Jurkat, Clone E6-1 (cell line): ENCODE measurements at regions not wholly inside any gene's neighbourhood (a gene's known extent, or its start where the extent isn't known, plus 50 kb on each side); places are given as distances from the start of the nearest gene placed in this dataset.

Experiments used
- DNase-seq: peaks from one replicate; pipeline ENCODE4 v3.0.0-alpha.2; 2011; ENCODE audit warnings: low read depth, low spot score
- H3K4me3 ChIP-seq: 2 replicates; pipeline ENCODE4 v1.5.1; 2011; ENCODE audit warnings: mild to moderate bottlenecking, low read length, control low read depth, moderate library complexity

DNA sequence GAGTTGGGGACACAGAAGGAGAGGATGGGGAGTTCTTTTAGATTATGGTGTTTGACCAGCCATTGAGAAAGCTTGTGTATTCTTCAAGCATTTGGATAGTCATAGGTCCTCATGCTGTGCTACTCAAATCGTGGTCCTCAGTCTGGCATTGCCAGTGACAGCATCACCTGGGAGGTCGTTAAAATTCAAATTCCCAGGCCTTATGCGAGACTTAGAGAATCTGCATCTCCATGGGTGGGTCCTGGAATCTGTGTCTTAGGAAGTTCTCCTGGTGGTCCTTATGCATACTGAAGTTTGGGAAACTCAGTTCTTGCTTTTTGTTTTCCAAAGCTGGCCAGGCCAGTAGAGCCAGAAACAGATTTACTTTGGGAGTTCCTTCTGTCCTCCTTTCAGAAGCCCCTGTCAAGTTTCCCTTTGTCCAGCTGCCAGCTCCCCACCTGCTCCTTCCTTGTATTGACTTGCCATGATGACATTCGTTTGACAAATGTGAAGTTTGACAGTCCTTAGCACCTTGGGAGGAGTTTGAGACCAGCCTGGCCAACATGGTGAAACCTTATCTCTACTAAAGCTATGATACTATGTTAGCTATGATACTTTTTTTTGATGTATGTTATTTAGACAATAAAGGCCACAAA, 95.6 kb downstream of the PALM2AKAP2 start:
- no peak for DNase-seq

DNA sequence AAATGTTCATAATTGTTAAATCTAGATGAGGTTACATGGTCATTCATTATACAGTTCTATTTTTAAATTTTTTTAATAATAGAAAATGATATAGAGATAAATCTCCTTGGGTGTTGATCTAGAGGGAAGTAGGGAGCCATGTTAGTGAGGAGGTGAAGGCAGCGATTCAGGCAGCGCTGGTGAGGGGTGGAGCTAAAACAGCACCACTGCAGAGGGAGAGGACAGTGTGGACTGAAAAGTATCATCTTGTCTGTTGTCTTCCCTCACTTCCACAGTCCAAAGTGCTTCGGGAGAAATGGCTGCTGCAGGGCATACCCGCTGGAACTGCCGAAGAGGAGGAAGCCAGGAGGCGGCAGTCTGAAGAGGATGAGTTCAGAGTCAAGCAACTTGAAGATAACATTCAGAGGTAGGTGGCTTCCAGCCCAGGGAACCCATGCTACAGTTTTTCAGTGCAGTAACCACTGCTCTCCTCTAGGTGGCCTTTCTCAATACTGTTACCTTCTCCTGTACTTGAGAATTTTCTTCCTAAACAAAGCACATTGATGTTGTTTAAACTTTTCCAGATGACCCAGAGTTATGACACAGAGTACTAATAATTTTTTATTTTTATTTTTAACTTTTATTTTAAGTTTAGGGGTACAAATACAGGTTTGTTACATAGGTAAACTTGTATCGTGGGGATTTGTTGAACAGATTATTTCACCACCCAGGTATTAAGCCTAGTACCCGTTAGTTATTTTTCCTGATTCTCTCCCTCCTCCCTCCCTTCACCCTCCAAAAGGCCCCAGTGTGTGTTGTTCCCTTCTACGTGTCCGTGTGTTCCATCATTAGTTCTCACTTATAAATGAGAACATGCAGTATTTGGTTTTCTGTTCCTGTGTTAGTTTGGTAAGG, 100.5 kb downstream of the PALM2AKAP2 start:
- peak overlapping the region; percentile 36 for H3K4me3 ChIP-seq
- DNase-seq = peak; percentile 76

More for the DNA sequence above, 95.6 kb downstream of the PALM2AKAP2 start:
- no peak overlapping the region for H3K4me3 ChIP-seq

DNA sequence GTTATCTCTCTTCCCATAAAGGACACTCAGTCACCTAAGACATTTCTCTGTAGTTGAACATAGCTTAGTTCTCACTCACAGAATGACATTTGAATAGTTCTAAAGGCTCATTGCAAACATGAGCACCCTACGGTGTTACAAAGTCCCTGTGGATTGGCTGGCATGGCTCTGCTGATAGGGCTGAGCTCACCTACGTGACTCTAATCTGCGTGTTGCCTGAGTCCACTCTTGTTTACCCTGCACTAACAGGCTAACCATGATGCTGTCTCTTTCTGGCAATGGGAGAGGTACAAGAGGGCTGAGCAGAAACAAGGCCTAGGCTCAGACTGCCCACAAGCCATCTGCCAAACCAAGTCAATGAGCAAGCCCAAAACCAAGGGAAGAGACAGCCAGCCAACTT, 103.6 kb downstream of the PALM2AKAP2 start:
- H3K4me3 ChIP-seq = no peak overlapping the region
- no peak for DNase-seq

DNA sequence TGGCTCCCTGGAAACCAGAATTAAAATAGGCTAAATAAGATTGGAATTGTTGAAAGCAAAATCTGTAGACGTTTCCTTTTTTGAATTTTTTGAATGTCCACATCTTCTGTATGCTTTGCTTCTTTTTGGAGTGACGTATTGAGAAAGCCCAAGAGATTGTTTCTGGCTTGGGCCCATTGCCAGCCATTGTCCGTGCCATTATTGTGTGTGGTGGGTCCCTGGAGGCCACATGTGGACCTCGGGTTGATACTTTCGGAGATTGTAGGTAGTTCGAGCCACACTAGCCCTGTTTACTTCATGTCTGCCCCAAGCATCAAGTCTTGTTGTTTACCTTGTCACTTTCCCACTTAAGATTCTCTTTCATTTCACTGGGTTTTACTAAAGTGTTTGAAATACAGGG, 106.0 kb downstream of the PALM2AKAP2 start:
- no peak overlapping the region for H3K4me3 ChIP-seq
- DNase-seq = no peak

DNA sequence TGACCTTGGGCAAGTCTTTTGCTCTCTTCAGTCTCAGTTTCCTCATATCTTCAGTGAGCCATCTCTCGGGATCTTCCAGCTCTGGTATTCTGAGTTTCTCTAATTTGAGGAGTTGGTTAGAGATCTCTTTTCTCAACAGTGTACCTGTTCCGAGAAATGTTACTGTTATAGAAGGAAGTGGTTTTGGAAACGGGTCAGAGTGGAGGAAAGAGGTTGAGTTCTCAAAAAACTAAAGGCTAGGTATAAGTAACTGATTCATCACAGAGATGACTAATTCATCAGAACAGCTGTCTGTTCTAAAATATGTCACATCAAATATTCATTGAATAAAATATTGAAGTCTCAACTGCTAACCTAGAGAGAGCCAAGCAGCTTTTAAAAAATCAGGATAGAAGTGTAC, 106.6 kb downstream of the PALM2AKAP2 start:
- H3K4me3 ChIP-seq = no peak overlapping the region
- DNase-seq = peak; percentile 69

DNA sequence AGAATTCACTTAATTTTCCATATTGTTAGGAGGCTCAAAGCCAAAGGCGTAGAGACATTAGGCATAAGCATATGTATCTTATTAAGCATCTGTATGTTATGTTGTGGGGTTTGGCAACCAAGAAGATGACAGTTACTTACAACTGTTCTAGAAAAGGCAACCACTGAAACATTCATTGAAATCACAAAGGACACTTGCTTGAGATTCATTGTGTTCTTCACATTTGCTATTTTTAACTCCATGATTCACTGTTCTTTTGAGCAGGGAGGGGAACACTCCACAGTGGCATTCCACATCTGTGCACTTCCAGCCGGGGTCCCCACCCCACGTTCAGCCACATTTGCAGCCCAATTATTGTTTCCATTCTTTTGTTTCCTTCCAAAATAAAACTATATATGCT, 107.1 kb downstream of the PALM2AKAP2 start:
- DNase-seq = peak; percentile 28
- H3K4me3 ChIP-seq = no peak overlapping the region

DNA sequence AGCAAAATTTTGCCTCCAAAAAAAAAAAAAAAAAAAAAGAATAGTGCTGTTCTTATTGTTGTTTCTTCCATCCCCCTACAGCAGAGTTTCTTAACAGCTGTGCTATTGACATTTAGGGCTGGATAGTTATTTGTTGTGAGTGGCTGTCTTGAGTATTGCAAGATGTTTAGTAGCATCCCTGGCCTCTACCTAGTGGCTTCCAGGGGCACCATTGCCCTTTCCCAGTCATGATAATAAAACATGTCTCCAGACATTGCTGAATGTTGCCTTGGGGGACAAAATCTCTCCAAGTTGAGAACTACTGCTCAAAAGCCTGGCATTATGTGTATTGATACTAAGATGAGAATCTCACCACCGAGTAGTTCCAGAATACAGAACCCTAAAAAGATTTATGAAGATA, 108.7 kb downstream of the PALM2AKAP2 start:
- no peak overlapping the region for H3K4me3 ChIP-seq
- DNase-seq = no peak

DNA sequence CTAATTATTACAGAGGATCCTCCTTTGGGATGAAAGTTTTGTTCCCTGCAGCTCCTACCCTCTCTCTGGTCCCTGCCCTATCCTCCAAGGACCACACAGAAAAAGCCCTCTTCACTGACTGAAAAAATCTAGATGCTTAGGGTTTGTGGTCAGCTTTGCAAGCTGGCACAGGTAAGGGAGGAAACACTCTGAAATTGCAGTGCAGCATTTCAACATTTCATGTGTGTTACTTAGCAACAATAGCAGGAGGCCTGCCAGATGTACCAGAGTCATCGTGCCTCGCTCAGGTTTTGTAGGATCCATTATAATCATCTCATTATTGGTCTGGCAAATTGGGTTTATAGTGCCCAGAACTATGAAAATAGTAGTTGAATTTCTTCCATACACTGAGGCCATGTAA, 109.5 kb downstream of the PALM2AKAP2 start:
- H3K4me3 ChIP-seq = no peak overlapping the region
- peak; percentile 60 for DNase-seq

DNA sequence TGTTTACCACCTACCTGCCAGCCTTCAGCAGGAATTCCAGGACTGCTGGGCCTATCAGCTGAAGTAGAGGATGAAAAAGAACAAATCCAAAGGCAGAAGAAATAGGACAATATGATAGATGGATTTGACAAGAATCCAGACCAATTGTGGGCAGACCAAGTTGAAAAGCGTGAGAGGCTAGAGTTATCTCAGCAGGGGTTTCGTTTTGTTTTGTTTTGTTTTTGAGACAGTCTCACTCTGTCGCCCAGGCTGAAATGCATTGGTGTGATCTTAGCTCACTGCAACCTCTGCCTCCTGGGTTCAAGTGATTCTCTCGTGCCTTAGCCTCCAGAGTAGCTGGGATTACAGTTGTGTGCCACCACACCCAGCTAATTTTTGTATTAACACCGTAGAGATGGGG, 113.2 kb downstream of the PALM2AKAP2 start:
- no peak for DNase-seq
- H3K4me3 ChIP-seq = no peak overlapping the region

DNA sequence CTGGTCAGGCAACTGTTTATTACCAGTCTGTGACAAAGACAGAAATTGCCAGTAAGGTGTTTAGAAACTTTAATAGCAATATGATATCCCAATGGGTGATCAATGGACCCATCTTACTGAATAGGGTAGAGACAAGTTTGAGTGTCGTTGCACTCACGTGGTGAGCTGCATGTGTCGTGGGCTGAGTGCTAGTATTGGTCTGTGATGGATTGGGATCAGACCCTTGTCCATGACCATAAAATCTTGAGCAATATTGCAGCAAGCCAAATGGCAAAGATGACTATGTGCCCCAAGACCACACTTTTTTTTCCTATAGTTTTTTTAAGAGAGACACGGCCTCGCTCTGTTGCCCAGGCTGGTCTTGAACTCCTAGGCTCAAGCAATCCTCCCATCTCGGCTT, 114.5 kb downstream of the PALM2AKAP2 start:
- no peak overlapping the region for H3K4me3 ChIP-seq
- no peak for DNase-seq

DNA sequence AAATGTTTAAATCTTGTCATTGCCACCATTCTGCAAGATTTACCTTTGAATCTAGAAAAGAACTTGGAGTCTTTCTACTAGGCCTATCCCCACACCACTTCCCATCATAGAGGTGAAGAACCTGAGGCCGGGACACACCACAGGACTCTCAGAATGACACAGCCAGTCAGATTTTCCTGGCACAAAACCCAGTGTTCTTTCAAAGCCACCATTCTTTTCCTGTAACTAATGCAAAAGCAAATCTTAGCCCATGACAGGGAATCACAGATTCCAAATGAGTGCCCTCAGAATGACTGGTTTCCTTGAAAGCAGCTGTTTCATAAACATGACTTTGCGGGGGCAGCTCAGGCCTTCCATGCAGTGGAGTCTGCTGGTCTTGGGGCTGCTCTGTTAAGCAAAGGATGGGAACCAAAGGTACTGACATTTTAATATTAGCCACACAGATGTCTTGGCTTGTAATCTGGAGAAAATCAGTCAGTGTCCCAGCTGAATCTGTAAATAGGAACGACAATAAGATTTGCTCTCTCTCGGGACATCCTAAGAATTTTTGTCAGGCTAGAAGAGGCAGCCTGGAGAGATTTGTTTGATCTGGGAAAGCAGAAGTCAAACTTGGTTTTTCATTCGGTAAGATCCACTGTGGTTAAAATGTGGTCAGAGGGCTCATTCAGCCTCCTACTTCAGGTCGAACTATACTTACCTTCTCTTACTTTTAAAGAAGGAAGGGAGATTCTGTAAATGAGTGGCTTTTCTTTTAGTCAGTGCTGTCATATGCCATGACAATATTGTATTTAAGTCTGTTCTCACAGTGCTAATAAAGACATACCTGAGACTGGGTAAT, 115.1 kb downstream of the PALM2AKAP2 start:
- DNase-seq = peak; percentile 54

DNA sequence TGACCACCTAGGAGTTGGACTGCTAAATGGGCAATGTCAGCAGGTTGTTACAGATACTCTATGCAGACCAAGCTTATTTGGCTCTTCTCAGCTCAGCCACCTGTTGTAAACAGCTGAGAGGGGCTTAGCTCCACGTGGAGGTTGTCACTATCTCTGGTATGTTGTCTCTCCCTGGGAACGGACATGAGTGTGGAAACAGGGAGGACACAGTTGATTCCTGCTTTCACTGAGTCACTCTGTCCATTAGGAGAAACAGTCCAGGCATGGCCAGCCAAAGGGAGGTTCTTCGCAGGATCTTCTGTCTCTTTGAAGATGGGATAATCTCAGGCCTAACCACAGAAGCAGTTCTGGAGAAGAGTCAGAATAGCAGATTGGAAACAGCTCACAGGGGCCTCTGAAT, 121.2 kb downstream of the PALM2AKAP2 start:
- no peak for DNase-seq
- no peak overlapping the region for H3K4me3 ChIP-seq

More for the DNA sequence above, 115.1 kb downstream of the PALM2AKAP2 start:
- H3K4me3 ChIP-seq = no peak overlapping the region

DNA sequence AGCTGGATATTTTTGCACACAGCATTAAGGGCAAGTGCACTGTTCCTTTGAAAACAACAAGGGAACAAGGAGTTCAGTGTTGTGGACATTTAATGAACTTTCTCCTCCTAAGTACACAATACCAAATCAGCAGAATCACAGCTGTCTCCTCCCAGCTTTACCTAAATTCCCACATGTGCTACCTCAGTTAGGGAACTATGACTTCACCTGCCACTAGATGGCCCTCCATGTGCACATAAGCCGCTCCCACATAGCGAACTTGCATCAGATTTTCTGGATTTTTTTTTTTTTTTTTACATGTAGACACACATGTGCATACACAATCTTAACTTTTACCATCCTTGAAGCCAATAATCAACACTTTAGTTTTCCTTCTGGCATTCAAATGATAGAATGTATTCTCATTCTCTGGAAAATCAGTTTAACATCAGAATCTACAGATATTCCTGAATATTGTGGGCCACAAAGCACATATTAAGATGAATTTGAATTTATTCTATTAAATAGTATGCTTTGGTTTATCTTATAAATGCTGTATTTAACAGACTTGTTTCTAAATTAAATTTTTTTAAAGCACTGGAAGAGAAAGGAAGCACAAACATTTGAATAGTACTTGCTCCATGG, 123.6 kb downstream of the PALM2AKAP2 start:
- no peak overlapping the region for H3K4me3 ChIP-seq
- peak; percentile 88 for DNase-seq

DNA sequence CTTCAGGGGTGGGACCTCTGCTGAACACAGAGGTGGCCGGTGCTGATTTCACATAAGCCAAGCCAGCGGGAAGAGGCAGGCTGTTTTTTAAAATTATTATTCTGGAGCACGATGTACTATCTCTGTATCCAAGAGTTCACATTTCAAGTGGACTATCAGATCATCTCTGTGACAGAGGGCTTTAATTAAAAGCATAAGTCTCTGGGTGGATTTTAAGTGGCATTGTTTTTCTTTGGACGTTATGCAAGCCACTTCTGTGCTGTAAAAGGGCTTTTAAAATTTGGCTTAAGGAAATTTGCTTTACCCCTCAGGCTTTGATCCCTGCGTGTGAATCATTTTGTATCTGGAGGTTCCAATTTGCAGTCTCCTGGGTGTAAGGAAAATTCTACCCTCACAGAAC, 124.7 kb downstream of the PALM2AKAP2 start:
- DNase-seq = no peak
- no peak overlapping the region for H3K4me3 ChIP-seq

DNA sequence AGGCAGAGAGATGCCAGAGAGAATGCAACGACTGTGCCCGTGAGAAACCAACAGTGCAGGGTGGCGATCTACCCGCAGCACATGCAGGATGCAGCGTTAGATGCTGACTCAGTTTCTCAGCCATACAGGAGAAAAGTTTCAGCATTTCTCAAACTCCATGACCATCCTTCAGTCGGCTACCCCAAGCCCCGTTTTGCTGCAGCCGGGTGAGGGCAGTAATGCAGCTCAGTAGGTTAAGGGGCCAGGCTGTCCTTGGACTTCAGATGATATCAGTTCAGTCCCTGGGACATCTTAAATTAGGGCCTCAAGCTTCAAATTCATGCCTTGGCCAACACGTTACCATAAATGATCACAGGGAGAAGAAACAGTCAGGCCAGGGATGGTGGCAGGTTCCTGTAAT, 125.5 kb downstream of the PALM2AKAP2 start:
- DNase-seq = no peak
- no peak overlapping the region for H3K4me3 ChIP-seq

DNA sequence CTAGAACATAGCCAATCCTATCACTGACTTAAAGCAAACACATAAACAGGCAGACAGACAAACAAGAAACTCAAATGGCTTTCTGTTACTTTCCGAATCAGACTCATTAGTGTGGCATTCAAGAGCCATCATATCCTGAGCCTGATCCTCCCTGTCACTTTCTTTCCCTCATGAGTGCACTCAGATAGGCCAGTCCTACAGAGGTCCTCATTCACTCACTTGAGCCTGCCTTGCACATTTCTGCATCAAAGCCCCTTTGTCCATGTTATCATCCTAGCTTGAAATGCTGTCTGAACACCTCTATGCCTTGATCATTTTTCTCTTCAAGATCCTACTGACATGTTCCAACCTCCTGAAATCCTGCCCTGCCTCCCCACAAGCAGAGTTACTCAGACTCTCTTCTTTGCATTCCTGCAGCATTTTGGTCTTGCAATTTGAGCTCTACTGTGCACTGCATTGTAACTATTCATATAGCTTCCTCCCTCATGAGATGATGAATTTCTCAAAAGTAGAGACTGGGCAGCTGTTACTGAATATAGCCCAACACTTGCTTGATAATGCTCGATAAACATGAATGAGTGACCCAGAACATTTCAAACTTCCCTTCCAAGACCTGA, 126.9 kb downstream of the PALM2AKAP2 start:
- H3K4me3 ChIP-seq = no peak overlapping the region
- DNase-seq = no peak

DNA sequence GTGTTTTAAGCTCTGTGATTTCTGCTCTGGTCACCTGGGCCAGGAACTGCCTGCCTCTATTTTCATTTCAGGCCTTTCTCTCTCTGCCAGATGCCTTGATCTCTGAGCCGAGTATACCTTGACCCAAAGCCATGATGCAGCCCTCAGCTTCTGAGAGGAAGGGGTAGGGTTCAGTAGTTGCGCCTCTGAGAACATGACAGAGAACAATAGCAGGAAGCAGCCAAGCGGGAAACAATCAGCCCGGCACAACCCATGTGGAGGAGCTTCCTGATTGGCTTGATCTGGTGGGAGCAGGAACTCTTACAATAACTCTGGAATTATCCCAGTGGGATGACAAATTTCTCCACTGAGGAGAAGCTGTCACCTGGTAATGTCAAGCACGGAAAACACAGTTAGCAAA, 127.4 kb downstream of the PALM2AKAP2 start:
- DNase-seq = no peak
- H3K4me3 ChIP-seq = no peak overlapping the region

DNA sequence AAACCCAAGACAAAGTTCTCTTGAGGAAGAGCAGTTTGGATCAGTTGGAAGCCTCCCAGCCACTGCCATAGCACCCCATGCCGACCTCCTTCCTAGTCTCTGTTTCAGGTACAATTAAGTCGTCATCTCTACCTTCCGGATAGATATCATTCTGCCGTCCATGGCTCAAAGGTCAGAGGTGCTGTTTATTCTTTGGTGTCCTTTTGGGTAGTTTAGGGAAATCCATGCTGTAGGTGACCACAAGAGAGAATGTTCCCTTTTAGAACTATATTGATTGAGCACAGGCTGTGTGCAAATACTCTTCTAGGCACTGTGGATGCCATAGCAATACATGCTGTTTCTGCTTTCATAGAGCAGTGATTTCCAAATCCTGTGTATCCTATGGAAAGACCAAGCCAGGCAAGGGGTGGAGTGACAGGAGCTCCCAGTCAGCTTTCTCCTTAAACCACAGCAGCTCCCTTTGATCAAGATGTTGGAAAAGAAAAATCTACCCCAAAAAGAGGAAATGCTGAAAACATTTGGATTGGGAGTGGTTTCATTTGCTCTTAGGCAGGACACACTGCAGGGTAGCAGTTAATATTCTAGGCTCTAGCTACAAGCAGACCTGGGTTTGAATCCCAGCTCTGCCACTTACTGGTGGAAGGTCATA, 127.9 kb downstream of the PALM2AKAP2 start:
- H3K4me3 ChIP-seq = no peak overlapping the region
- DNase-seq = no peak
